Stimulated activated naive CD8-positive, alpha-beta T cell treated with anti-CD3 and anti-CD28 coated beads, Interleukin-15, amount 100 ng/mL, for 72 hours (primary cell): ENCODE measurements at regions not wholly inside any gene's neighbourhood (a gene's known extent, or its start where the extent isn't known, plus 50 kb on each side); places are given as distances from the start of the nearest gene placed in this dataset.
"Not testable (repeated sequence)": the region's sequence is repeated elsewhere in the genome, so short reads cannot be mapped to it uniquely, and the experiment has no call there.

Source experiments
- ATAC-seq: fragments of 150-1000 bp; cut with Tn5 transposase; 2 replicates; pipeline ENCODE4 v1.10.0; 2021; ENCODE audit warnings: mild to moderate bottlenecking, moderate library complexity
- DNase-seq, 2 donors: peaks; one replicate each; pipeline ENCODE4 v3.0.0; 2021 to 2022
- H3K27ac Mint-ChIP-seq, 2 donors: one replicate each; pipeline ENCODE4 v1.8.0; 2022; ENCODE audit warnings: mild to moderate bottlenecking in 2 of 2, mixed read lengths in 2 of 2, moderate library complexity in 2 of 2
- H3K27me3 Mint-ChIP-seq: one replicate; pipeline ENCODE4 v1.8.0; 2022; ENCODE audit warnings: mixed read lengths
- H3K4me1 Mint-ChIP-seq: one replicate; pipeline ENCODE4 v1.8.0; 2022; ENCODE audit warnings: mild to moderate bottlenecking, mixed read lengths
- H3K4me3 Mint-ChIP-seq, 2 donors: one replicate each; pipeline ENCODE4 v1.8.0; 2022; ENCODE audit warnings: mild to moderate bottlenecking in 2 of 2, mixed read lengths in 2 of 2, moderate library complexity in 1 of 2
- H3K9me3 Mint-ChIP-seq, 2 donors: one replicate each; pipeline ENCODE4 v1.8.0; 2022; ENCODE audit warnings: mixed read lengths in 2 of 2

GRCh38 chr3:109480014-109480413 lies 142.7 kb upstream of the DPPA4 start:
- no peaks in the 10 kb centered on the region for H3K4me1 Mint-ChIP-seq
- H3K9me3 Mint-ChIP-seq: no peaks in the 10 kb centered on the region
- H3K27ac Mint-ChIP-seq: no peak overlapping the region

DNA sequence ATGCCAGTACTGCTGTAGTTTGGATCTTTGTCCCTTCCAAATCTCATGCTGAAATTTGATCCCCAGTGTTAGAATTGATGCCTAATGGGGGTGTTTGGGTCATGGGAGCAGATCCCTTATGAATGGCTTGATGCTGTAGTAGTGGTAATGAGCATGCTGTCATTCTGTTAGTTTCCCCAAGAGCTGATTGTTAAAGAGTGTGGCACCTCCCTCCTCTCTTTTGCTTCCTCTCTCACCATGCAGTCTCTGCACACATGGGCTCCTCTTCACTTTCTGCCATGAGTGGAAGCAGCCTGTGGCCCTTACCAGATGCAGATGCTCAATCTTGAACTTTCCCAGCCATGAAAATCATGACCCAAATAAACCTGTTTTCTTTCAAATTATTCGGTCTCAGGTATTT lies 141.3 kb upstream of the DPPA4 start:
- Mint-ChIP-seq H3K4me1 (no peaks in the 10 kb centered on the region), H3K4me3 (no peak overlapping the region), H3K27me3 (no peaks in the 10 kb centered on the region), H3K27ac (no peak overlapping the region), H3K9me3 (peaks cover 0 to 1% of the 10 kb centered on the region in 2 donors)
- DNase-seq: no peak
- no peak for ATAC-seq

More at GRCh38 chr3:109480014-109480413, 142.7 kb upstream of the DPPA4 start:
- DNase-seq (no peak), ATAC-seq (no peak)
- H3K27me3 Mint-ChIP-seq: no peaks in the 10 kb centered on the region
- H3K4me3 Mint-ChIP-seq: no peak overlapping the region

- Mint-ChIP-seq H3K27ac (no peak overlapping the region), H3K27me3 (no peaks in the 10 kb centered on the region), H3K9me3 (peaks cover 13 to 24% of the 10 kb centered on the region in 2 donors), H3K4me3 (no peak overlapping the region), H3K4me1 (no peaks in the 10 kb centered on the region)
- ATAC-seq (no peak), DNase-seq (no peak)
These were observed 123.6 kb upstream of the DPPA4 start for GRCh38 chr3:109460961-109461360.

DNA sequence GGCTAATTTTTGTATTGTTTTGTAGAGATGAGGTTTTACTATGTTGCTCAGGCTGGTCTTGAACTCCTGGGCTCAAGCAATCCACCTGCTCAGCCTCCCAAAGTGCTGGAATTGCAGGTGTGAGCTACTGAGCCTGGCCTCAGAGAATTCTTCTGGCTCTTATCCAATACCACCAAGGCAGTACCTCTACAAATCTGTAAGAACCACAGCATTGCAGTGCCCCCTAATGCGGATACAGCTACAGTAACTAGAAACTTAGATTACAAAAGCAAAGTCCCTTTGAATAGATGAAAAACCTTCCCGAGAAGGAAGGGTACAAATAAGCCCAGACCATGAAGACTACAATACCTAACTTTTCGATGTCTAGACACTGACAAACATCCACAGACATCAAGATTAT lies 107.9 kb upstream of the DPPA4 start:
- peaks cover 13% of the 10 kb centered on the region for H3K27me3 Mint-ChIP-seq
- peaks cover 21 to 34% of the 10 kb centered on the region in 2 donors for H3K9me3 Mint-ChIP-seq
- no peak overlapping the region for H3K4me3 Mint-ChIP-seq
- ATAC-seq (no peak), DNase-seq (no peak)
- no peak overlapping the region for H3K27ac Mint-ChIP-seq
- H3K4me1 Mint-ChIP-seq: no peaks in the 10 kb centered on the region

- peaks cover 13% of the 10 kb centered on the region for H3K27me3 Mint-ChIP-seq
- H3K4me1 Mint-ChIP-seq: no peaks in the 10 kb centered on the region
- H3K9me3 Mint-ChIP-seq: peaks cover 17 to 33% of the 10 kb centered on the region in 2 donors
- H3K27ac Mint-ChIP-seq: no peak overlapping the region
- ATAC-seq (no peak), DNase-seq (no peak)
- H3K4me3 Mint-ChIP-seq: no peak overlapping the region
These were observed 105.2 kb upstream of the DPPA4 start for GRCh38 chr3:109442531-109442930.

DNA sequence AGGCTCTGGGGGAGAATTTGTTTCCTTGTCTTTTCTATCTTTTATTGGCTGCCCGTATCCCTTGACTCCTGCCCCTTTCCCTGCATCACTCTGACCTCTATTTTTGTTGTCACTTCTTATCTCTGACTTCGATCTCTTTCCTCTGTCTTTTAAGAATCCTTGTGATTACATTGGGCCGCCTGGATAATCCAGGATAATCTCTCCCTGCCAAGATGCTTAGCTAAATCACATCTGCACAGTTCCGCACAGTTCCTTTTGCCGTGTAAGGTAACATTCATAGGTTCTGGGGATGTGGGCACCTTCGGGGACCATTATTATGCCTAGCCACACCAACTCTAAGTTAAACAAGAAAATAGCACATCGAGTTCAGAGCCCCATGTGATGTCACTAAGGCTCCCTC lies 103.0 kb upstream of the DPPA4 start:
- Mint-ChIP-seq H3K27ac (no peak overlapping the region), H3K9me3 (peaks cover 3 to 11% of the 10 kb centered on the region in 2 donors)

DNA sequence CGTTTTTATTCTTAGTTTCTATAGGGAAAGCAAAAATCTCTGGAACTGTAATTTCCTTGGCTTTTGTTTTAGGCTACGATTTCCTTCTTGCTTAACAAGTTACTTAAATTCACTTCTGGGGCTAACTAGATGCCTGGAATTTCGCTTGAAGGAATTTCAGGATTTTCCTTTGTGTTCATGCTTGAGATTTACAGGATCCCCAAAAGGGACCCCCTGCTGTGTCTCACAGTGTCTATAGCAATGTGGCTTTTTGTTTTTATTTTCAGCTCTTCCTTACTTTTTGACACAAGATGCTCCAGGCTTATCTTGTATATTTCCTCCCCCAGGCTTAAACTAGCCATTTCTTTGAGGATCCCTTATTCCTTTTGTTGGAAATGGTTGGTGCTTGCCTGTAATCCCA lies 95.5 kb upstream of the DPPA4 start:
- ATAC-seq (no peak), DNase-seq (no peak)
- H3K9me3 Mint-ChIP-seq: peaks cover 0 to 4% of the 10 kb centered on the region in 2 donors
- H3K4me1 Mint-ChIP-seq: no peaks in the 10 kb centered on the region
- no peak overlapping the region for H3K27ac Mint-ChIP-seq
- no peaks in the 10 kb centered on the region for H3K27me3 Mint-ChIP-seq
- H3K4me3 Mint-ChIP-seq: no peak overlapping the region

More for the DNA sequence above, 103.0 kb upstream of the DPPA4 start:
- H3K27me3 Mint-ChIP-seq: peaks cover 13% of the 10 kb centered on the region
- ATAC-seq: no peak
- no peak overlapping the region for H3K4me3 Mint-ChIP-seq
- H3K4me1 Mint-ChIP-seq: no peaks in the 10 kb centered on the region
- no peak for DNase-seq

GRCh38 chr3:109430911-109431563 lies 93.7 kb upstream of the DPPA4 start:
- Mint-ChIP-seq H3K27me3 (no peaks in the 10 kb centered on the region), H3K27ac (peak overlapping the region in 1 of 2 donors; percentile 27), H3K4me3 (no peak overlapping the region), H3K9me3 (peaks cover 0 to 6% of the 10 kb centered on the region in 2 donors), H3K4me1 (no peaks in the 10 kb centered on the region)
- DNase-seq: no peak
- no peak for ATAC-seq

GRCh38 chr3:109413049-109413448 lies 75.7 kb upstream of the DPPA4 start:
- H3K9me3 Mint-ChIP-seq: peaks cover 0 to 4% of the 10 kb centered on the region in 2 donors
- no peaks in the 10 kb centered on the region for H3K4me1 Mint-ChIP-seq
- no peak for ATAC-seq
- no peak overlapping the region for H3K4me3 Mint-ChIP-seq
- H3K27me3 Mint-ChIP-seq: peaks cover 6% of the 10 kb centered on the region
- no peak for DNase-seq
- no peak overlapping the region for H3K27ac Mint-ChIP-seq

- ATAC-seq (no peak), DNase-seq (no peak)
- H3K27ac Mint-ChIP-seq: no peak overlapping the region
- peaks cover 6% of the 10 kb centered on the region for H3K27me3 Mint-ChIP-seq
- H3K9me3 Mint-ChIP-seq: peaks cover 0 to 13% of the 10 kb centered on the region in 2 donors
- H3K4me1 Mint-ChIP-seq: no peaks in the 10 kb centered on the region
- H3K4me3 Mint-ChIP-seq: no peak overlapping the region
These were observed 74.2 kb upstream of the DPPA4 start for GRCh38 chr3:109411547-109411946.

DNA sequence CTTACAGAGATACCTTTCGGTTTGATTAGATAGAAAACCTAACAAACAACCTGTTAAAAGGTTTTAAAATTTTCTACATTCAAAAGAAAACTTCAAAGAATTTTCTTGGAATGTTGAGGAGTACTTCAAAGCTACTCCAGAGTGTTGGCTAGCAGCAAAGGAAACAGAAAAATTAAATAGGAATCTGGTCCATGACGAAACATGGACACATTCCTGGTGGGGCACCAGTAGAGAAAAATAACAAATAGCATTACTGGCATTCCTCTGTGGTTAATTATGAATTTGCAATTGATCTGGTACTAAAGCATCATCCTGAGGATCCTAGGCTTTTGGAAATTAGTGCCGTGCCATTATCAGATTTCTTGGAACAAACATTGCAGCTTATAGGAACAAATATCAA lies 59.5 kb upstream of the DPPA4 start:
- DNase-seq: no peak
- Mint-ChIP-seq H3K4me3 (no peak overlapping the region), H3K4me1 (no peaks in the 10 kb centered on the region), H3K9me3 (no peaks in the 10 kb centered on the region), H3K27me3 (no peaks in the 10 kb centered on the region), H3K27ac (peak overlapping the region in 1 of 2 donors; percentile 33)
- no peak for ATAC-seq

GRCh38 chr3:109393728-109394127 lies 56.4 kb upstream of the DPPA4 start:
- ATAC-seq, H3K9me3 Mint-ChIP-seq, H3K27ac Mint-ChIP-seq, DNase-seq, H3K4me3 Mint-ChIP-seq, H3K4me1 Mint-ChIP-seq, H3K27me3 Mint-ChIP-seq: not testable (repeated sequence)

- Mint-ChIP-seq H3K27me3 (no peaks in the 10 kb centered on the region), H3K27ac (no peak overlapping the region), H3K9me3 (no peaks in the 10 kb centered on the region), H3K4me1 (no peaks in the 10 kb centered on the region), H3K4me3 (no peak overlapping the region)
- ATAC-seq (no peak), DNase-seq (no peak)
These were observed 54.9 kb upstream of the DPPA4 start for GRCh38 chr3:109392293-109392692.

DNA sequence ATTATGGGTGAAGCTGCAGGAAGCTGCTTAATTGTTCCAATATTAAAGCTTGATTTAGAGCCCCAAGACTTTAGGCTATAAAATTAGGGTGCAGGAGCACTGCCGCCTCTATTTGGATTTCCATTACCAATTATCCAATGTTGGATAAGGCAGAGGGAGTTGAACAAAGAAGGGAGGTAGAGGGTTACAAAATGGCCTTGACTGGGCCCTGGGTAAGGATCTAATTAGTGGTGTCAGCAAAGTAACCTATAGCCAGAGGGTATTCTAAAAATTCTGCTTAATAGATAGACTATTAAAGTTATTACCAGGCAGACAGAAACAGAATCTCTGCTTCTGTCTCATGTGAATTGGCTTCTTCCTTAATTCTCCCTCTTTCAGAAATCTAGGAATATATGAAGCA lies 50.3 kb upstream of the DPPA4 start:
- DNase-seq (no peak), ATAC-seq (no peak)
- Mint-ChIP-seq H3K4me3 (no peak overlapping the region), H3K27ac (no peak overlapping the region), H3K27me3 (no peaks in the 10 kb centered on the region), H3K9me3 (no peaks in the 10 kb centered on the region), H3K4me1 (no peaks in the 10 kb centered on the region)

DNA sequence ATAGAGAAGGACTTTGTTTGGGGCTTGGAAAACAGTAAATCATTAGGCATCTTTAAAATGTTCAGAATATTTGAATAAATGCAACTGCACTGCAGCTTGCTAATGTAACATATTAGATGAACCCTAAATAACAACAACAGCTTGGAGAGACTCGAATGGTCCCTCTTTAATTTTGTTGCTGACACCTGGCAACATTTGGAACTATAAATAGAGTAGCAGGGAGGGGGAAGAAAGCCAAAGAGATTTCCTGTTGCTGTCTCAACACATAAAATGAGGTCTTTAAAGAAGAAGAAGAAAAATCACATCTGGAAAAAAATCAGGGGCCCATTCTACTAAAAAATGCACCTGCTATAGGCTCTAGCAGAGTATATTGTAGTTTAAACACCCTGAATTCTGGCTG lies 49.9 kb upstream of the DPPA4 start:
- Mint-ChIP-seq H3K9me3 (no peaks in the 10 kb centered on the region), H3K27ac (no peak overlapping the region), H3K27me3 (no peaks in the 10 kb centered on the region), H3K4me1 (no peaks in the 10 kb centered on the region), H3K4me3 (no peak overlapping the region)
- DNase-seq: no peak
- no peak for ATAC-seq
